Left lung (tissue), 4 donors: ENCODE measurements at regions not wholly inside any gene's neighbourhood (a gene's known extent, or its start where the extent isn't known, plus 50 kb on each side); places are given as distances from the start of the nearest gene placed in this dataset.

Experiments used
- ATAC-seq: fragments of 200-7000 bp; cut with Tn5 transposase; one replicate; pipeline ENCODE4 v1.9.1; 2020; ENCODE audit warnings: moderate library complexity
- DNase-seq, 4 donors: peaks; one replicate each; pipeline ENCODE4 v3.0.0-alpha.2; 2013 to 2020
- H3K27ac ChIP-seq, 2 donors: fragments of 200-600 bp; sonication (generic) in 1 of 2; one replicate each; pipeline versions ENCODE4 v1.5.0 to v1.8.0; 2020 to 2021
- H3K27me3 ChIP-seq, 2 donors: fragments of 200-600 bp; sonication (generic) in 1 of 2; one replicate each; pipeline versions ENCODE4 v1.5.0 to v1.8.0; 2020 to 2021
- H3K36me3 ChIP-seq, 2 donors: fragments of 200-600 bp; sonication (generic) in 1 of 2; one replicate each; pipeline versions ENCODE4 v1.5.0 to v1.8.0; 2020 to 2021
- H3K4me1 ChIP-seq, 2 donors: fragments of 200-600 bp; one replicate each; pipeline ENCODE4 v1.8.0; 2021
- H3K4me3 ChIP-seq, 2 donors: fragments of 200-600 bp; sonication (generic) in 1 of 2; one replicate each; pipeline versions ENCODE4 v1.5.0 to v1.8.0; 2020 to 2021; ENCODE audit warnings: mild to moderate bottlenecking in 1 of 2
- H3K9me3 ChIP-seq, 2 donors: fragments of 200-600 bp; sonication (generic) in 1 of 2; one replicate each; pipeline versions ENCODE4 v1.5.0 to v1.8.0; 2020 to 2021
- intact Hi-C, 2 donors: fragments of 100-400 bp; cut with DNase I; formaldehyde crosslinking; loops; one replicate each; pipeline versions ENCODE4 v1.11.2 to v1.14.2; 2022
- TF ChIP-seq, protein P1 (sequence below), 2 donors: fragments of 200-600 bp; sonication (generic) in 1 of 2; IDR thresholded peaks; one replicate each; pipeline versions ENCODE4 v1.5.0 to v1.8.0; 2021; ENCODE audit warnings: antibody characterized with exemption in 2 of 2
- donor health status: DM: no; HTN: yes; CAD: no.
- donor health status: DM: no; HTN: no; CAD: no.

DNA sequence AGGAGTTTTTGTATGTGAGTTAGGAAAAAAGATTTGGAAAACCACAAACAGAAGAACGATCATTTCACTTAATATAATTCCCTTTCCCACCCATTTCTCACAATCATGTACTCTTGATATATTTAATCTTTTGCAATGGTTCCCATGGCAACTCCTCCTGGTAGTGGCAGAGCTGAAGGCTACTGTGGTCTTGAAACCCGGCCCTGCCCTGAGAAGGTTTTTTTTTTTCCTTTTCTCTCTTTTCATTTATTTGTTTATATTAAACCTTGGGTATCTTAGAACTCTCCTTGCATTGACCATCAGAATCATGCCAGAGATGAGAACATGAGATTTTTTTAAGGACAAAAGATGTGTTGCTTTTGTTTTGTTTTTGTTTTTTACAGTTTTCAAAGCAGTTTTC lies 566.1 kb upstream of the NRP1 start:
- H3K36me3 ChIP-seq, result no peaks in the 10 kb centered on the region
- no peaks in the 10 kb centered on the region for H3K27me3 ChIP-seq
- peak; percentile 54 for ATAC-seq
- H3K4me1 ChIP-seq, result no peaks in the 10 kb centered on the region
- intact Hi-C loops, result no loop called here
- TF ChIP-seq, protein P1, sequence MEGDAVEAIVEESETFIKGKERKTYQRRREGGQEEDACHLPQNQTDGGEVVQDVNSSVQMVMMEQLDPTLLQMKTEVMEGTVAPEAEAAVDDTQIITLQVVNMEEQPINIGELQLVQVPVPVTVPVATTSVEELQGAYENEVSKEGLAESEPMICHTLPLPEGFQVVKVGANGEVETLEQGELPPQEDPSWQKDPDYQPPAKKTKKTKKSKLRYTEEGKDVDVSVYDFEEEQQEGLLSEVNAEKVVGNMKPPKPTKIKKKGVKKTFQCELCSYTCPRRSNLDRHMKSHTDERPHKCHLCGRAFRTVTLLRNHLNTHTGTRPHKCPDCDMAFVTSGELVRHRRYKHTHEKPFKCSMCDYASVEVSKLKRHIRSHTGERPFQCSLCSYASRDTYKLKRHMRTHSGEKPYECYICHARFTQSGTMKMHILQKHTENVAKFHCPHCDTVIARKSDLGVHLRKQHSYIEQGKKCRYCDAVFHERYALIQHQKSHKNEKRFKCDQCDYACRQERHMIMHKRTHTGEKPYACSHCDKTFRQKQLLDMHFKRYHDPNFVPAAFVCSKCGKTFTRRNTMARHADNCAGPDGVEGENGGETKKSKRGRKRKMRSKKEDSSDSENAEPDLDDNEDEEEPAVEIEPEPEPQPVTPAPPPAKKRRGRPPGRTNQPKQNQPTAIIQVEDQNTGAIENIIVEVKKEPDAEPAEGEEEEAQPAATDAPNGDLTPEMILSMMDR (IDR thresholded peaks at IDR 0.05), result no peak
- no peak overlapping the region for H3K4me3 ChIP-seq
- H3K9me3 ChIP-seq, result peaks cover 0 to 2% of the 10 kb centered on the region in 2 donors
- H3K27ac ChIP-seq, result peak overlapping the region; percentile 4 to 57
- DNase-seq, result peak in 2 of 4 donors; percentile 54 to 75

- TF ChIP-seq, protein P1 (IDR thresholded peaks at IDR 0.05), result no peak
- DNase-seq (peak in 2 of 4 donors; percentile 34 to 43), ATAC-seq (no peak)
- intact Hi-C loops, result no loop called here
- Histone ChIP-seq H3K4me3 (no peak overlapping the region), H3K36me3 (no peaks in the 10 kb centered on the region), H3K9me3 (peaks cover 0 to 2% of the 10 kb centered on the region in 2 donors), H3K4me1 (no peaks in the 10 kb centered on the region), H3K27ac (peak overlapping the region; percentile 19 to 57), H3K27me3 (no peaks in the 10 kb centered on the region)
Measured at GRCh38 chr10:33899578-33900531, 565.4 kb upstream of the NRP1 start.

- Histone ChIP-seq H3K9me3 (peaks cover 0 to 2% of the 10 kb centered on the region in 2 donors), H3K36me3 (no peaks in the 10 kb centered on the region), H3K27me3 (no peaks in the 10 kb centered on the region), H3K4me3 (no peak overlapping the region), H3K27ac (no peak overlapping the region), H3K4me1 (no peaks in the 10 kb centered on the region)
- TF ChIP-seq, protein P1 (IDR thresholded peaks at IDR 0.05), result no peak
- no peak for ATAC-seq
- no peak for DNase-seq
- intact Hi-C loops, result no loop called here
Measured at GRCh38 chr10:33897291-33897752, 562.9 kb upstream of the NRP1 start.

DNA sequence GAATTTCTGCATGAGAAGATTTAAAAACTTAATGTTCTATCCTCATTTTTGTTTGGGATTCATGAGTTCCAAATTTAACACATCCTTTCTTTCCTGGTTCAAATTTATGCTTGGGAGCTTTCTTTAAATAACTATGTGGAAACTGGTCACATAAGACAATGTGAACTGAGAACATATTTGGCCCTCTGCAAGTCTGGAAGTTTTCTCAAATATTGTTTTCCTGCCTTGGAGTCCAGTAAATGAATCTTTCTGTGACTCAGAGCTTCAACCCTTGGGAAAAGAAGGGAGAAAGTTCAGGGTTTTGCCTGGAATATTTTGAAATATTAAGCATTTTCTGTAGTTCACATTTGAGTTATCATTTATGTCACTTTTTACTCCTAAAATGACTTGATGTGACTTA lies 559.0 kb upstream of the NRP1 start:
- TF ChIP-seq, protein P1 (IDR thresholded peaks at IDR 0.05), result no peak
- ATAC-seq (no peak), DNase-seq (no peak)
- no peaks in the 10 kb centered on the region for H3K9me3 ChIP-seq
- intact Hi-C loops, result no loop called here
- H3K4me3 ChIP-seq, result no peak overlapping the region
- H3K27me3 ChIP-seq, result no peaks in the 10 kb centered on the region
- no peaks in the 10 kb centered on the region for H3K4me1 ChIP-seq
- H3K36me3 ChIP-seq, result no peaks in the 10 kb centered on the region
- H3K27ac ChIP-seq, result no peak overlapping the region

- no peaks in the 10 kb centered on the region for H3K27me3 ChIP-seq
- ATAC-seq, result no peak
- no peaks in the 10 kb centered on the region for H3K36me3 ChIP-seq
- no peak overlapping the region for H3K4me3 ChIP-seq
- TF ChIP-seq, protein P1 (IDR thresholded peaks at IDR 0.05), result no peak
- intact Hi-C loops, result no loop called here
- H3K9me3 ChIP-seq, result no peaks in the 10 kb centered on the region
- no peak overlapping the region for H3K27ac ChIP-seq
- no peak for DNase-seq
- no peaks in the 10 kb centered on the region for H3K4me1 ChIP-seq
Measured at GRCh38 chr10:33889371-33889770, 554.9 kb upstream of the NRP1 start.
